WERI-Rb-1 (cell line): ENCODE measurements at regions not wholly inside any gene's neighbourhood (a gene's known extent, or its start where the extent isn't known, plus 50 kb on each side); places are given as distances from the start of the nearest gene placed in this dataset.

ENCODE experiments used
- DNase-seq: peaks from one replicate; pipeline ENCODE4 v3.0.0-alpha.2; 2020
- H3K27ac ChIP-seq: fragments of 250-450 bp; sonication (Bioruptor Pico); 2 replicates; pipeline ENCODE4 v1.5.1; 2020; ENCODE audit warnings: mild to moderate bottlenecking, moderate library complexity
- H3K27me3 ChIP-seq: fragments of 250-450 bp; sonication (Bioruptor Pico); 2 replicates; pipeline ENCODE4 v1.5.1; 2021; ENCODE audit warnings: mild to moderate bottlenecking, low read depth, moderate library complexity; ENCODE audit not compliant: insufficient read depth, severe bottlenecking
- H3K36me3 ChIP-seq: fragments of 250-450 bp; sonication (Bioruptor Pico); 2 replicates; pipeline ENCODE4 v1.5.1; 2020; ENCODE audit warnings: mild to moderate bottlenecking, moderate library complexity
- H3K4me3 ChIP-seq: 2 replicates; pipeline ENCODE4 v1.5.1; 2011; ENCODE audit warnings: low read depth, mild to moderate bottlenecking, control low read depth, low read length
- H3K9me3 ChIP-seq: fragments of 250-450 bp; sonication (Bioruptor Pico); 2 replicates; pipeline ENCODE4 v1.5.1; 2021; ENCODE audit warnings: mild to moderate bottlenecking, moderate library complexity; ENCODE audit not compliant: severe bottlenecking
- TF ChIP-seq, protein P1 (sequence below): IDR thresholded peaks from 2 replicates; pipeline ENCODE4 v1.5.1; 2011; ENCODE audit warnings: low read depth, mild to moderate bottlenecking, control low read depth, inconsistent platforms, low read length

DNA sequence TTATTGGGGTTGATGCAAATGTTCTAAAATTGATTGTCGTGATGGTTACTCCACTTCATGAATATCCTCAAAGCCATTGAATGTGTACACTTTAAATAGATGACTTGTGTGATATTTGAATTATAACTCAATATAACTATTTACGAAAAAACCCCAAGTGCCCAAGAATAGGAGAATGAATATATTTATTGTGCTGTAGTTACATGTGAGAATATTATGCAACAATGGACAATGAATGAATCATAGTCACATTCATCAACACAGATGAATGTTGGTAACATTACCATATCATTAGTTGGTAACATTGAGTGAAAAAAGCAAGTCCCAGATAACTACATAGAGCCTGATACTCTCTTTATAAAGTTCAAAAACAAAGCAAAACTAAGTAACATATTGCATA lies 127.8 kb upstream of the UBL3 start:
- H3K27me3 ChIP-seq = no peaks in the 10 kb centered on the region
- no peaks in the 10 kb centered on the region for H3K36me3 ChIP-seq
- H3K4me3 ChIP-seq = no peak overlapping the region
- no peaks in the 10 kb centered on the region for H3K9me3 ChIP-seq
- TF ChIP-seq, protein P1, sequence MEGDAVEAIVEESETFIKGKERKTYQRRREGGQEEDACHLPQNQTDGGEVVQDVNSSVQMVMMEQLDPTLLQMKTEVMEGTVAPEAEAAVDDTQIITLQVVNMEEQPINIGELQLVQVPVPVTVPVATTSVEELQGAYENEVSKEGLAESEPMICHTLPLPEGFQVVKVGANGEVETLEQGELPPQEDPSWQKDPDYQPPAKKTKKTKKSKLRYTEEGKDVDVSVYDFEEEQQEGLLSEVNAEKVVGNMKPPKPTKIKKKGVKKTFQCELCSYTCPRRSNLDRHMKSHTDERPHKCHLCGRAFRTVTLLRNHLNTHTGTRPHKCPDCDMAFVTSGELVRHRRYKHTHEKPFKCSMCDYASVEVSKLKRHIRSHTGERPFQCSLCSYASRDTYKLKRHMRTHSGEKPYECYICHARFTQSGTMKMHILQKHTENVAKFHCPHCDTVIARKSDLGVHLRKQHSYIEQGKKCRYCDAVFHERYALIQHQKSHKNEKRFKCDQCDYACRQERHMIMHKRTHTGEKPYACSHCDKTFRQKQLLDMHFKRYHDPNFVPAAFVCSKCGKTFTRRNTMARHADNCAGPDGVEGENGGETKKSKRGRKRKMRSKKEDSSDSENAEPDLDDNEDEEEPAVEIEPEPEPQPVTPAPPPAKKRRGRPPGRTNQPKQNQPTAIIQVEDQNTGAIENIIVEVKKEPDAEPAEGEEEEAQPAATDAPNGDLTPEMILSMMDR = no peak
- no peak for DNase-seq
- H3K27ac ChIP-seq = no peak overlapping the region

DNA sequence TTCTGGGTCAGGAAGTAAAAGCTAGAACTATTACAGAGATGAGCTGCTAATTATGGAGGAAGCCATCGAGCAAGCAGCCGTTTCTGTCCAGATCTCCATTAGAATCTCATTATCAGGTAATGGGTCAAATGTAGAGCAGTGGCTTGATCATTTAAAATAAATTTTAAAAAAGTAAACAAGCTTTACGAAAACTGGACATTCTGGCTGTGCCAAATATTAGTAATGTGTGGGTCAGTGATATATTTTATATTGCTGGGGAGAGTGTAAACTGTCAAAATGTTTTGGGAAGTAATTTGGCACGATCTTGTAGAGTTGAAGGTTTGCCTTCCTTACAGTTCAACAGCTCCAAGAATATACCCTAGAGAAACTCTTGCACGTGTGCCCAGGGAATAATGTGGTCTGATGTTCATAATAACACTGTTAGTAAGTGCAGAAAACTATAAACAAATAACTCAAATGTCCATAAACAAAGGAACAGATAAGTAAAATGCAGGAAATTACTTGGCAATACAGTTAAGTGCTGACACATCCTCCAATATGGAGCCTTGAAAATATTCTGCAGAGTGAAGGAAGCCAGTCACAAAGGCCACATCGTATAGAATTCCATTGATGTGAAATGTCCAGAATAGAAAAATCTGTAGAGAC lies 127.2 kb upstream of the UBL3 start:
- Histone ChIP-seq H3K4me3 (no peak overlapping the region), H3K36me3 (no peaks in the 10 kb centered on the region), H3K27ac (no peak overlapping the region), H3K9me3 (no peaks in the 10 kb centered on the region), H3K27me3 (no peaks in the 10 kb centered on the region)
- no peak for DNase-seq
- TF ChIP-seq, protein P1 = no peak

DNA sequence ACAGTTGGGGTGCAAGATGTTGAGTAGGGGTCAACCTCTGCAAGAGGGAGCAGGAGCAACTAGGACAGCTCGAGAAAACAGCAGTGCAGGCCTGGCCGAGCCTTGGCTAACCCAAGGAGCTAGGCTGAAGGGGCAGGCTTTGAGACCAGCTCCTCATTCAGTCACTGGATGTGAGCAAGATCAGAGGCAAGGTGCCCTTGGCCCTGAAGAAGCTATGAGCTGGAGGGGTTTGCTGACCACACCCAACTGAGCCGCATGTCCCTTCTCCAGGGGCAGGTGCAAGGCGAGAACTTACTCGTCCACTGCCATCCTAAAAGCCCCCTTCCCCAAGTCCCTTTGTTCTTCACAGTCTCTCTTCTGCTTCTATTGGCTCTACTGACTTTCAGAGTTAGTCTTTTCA lies 126.1 kb upstream of the UBL3 start:
- Histone ChIP-seq H3K4me3 (no peak overlapping the region), H3K27me3 (no peaks in the 10 kb centered on the region), H3K9me3 (no peaks in the 10 kb centered on the region), H3K27ac (no peak overlapping the region), H3K36me3 (no peaks in the 10 kb centered on the region)
- TF ChIP-seq, protein P1 = no peak
- DNase-seq = no peak

DNA sequence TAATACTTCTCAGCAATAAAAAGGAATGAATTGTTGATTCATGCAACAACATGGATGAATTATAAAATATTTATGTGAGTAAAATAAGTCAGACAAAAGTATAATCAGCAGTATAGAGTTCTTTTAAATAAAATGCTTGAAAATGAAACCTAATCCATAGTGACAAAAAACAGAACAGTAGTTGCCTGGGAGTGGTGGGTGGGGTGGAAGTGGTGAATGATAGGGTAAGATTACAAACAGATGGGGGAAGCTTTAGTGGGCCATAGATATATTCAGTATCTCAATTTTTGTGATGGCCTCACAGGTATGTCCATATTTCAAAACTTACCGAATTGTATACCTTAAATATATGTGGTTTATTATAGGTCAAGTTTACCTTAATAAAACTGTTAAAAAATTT lies 124.9 kb upstream of the UBL3 start:
- TF ChIP-seq, protein P1 = no peak

DNA sequence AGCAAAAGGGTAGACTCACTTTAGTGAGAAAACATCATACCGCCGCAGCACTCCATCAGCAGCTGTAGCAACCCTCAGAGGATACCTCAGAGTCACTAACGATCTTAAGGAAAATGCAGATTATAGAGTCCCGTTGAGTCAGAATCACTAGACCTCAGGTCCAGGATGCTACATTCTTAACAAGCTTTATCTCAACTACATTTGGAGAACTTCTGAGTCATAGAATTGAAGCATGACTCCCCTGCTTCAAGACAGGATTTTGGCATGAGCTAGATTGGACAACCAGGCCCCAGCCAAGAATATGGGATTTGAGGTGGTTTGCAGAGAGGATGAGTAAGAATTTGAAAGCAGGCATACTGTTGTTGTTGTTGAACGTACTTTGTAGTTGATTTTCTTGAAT lies 118.9 kb upstream of the UBL3 start:
- TF ChIP-seq, protein P1 = no peak
- Histone ChIP-seq H3K4me3 (no peak overlapping the region), H3K27me3 (no peaks in the 10 kb centered on the region), H3K27ac (no peak overlapping the region), H3K9me3 (no peaks in the 10 kb centered on the region), H3K36me3 (no peaks in the 10 kb centered on the region)
- DNase-seq = no peak

More for the DNA sequence above, 124.9 kb upstream of the UBL3 start:
- no peak overlapping the region for H3K4me3 ChIP-seq
- H3K27ac ChIP-seq = no peak overlapping the region
- no peaks in the 10 kb centered on the region for H3K9me3 ChIP-seq
- no peak for DNase-seq
- H3K36me3 ChIP-seq = no peaks in the 10 kb centered on the region
- no peaks in the 10 kb centered on the region for H3K27me3 ChIP-seq

DNA sequence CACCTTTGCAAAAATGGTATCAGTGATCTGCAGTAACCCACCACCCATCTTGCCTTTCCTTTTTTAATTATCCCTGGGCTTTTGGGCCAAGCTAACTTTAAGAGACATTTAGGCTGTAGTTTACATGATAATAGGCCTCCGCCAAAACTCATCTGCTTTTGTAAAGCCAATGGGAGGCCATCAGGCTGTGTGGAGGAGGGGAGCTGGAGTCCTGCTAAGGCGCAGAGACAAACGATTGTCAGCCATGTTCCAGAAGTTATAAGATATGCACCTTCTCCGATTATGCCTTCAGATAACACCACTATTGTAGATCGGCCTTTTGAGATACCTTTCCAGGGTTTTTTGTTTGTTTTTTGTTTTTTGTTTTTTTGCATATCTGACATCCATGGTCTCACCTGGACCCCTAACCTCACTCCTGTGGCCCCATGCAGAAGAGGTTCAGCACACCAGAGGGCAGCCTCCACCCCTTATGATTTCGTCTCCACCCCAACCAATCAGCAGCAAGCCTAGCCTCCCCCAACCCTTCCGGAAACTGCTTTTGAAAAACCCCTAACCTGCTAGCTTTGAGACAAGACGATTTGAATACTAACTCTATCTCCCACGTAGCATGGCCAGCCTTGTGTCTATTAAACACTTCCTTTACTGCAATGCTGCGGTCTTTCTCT lies 113.9 kb upstream of the UBL3 start:
- TF ChIP-seq, protein P1 = no peak
- Histone ChIP-seq H3K27ac (no peak overlapping the region), H3K27me3 (no peaks in the 10 kb centered on the region), H3K9me3 (no peaks in the 10 kb centered on the region), H3K4me3 (no peak overlapping the region), H3K36me3 (no peaks in the 10 kb centered on the region)
- no peak for DNase-seq
